ENCODE measurements at regions not wholly inside any gene's neighbourhood (a gene's known extent, or its start where the extent isn't known, plus 50 kb on each side); places are given as distances from the start of the nearest gene placed in this dataset.
"Not testable (repeated sequence)": the region's sequence is repeated elsewhere in the genome, so short reads cannot be mapped to it uniquely, and the experiment has no call there.

GRCh38 chr6:21773576-21773968, 180.0 kb downstream of the SOX4 start:
- no peak for DNase-seq

GRCh38 chr6:21777846-21778245, 184.3 kb downstream of the SOX4 start:
- no peak for DNase-seq

GRCh38 chr6:21780141-21780540, 186.6 kb downstream of the SOX4 start:
- no peak for DNase-seq

- no peak for DNase-seq
These were observed 187.1 kb downstream of the SOX4 start for GRCh38 chr6:21780679-21781078.

GRCh38 chr6:21781128-21781527, 187.6 kb downstream of the SOX4 start:
- no peak for DNase-seq

GRCh38 chr6:21785164-21785563, 191.6 kb downstream of the SOX4 start:
- no peak for DNase-seq

- no peak for DNase-seq
These were observed 197.5 kb downstream of the SOX4 start for GRCh38 chr6:21791056-21791455.

- no peak for DNase-seq
These were observed 198.0 kb downstream of the SOX4 start for GRCh38 chr6:21791581-21791980.

- DNase-seq, result no peak
These were observed 198.6 kb downstream of the SOX4 start for GRCh38 chr6:21792177-21792576.

GRCh38 chr6:21796979-21797378, 203.4 kb downstream of the SOX4 start:
- not testable (repeated sequence) for DNase-seq

GRCh38 chr6:21798468-21798867, 204.9 kb downstream of the SOX4 start:
- DNase-seq, result no peak

GRCh38 chr6:21800330-21800729, 206.8 kb downstream of the SOX4 start:
- no peak for DNase-seq

- DNase-seq, result no peak
These were observed 207.4 kb downstream of the SOX4 start for GRCh38 chr6:21800948-21801438.

GRCh38 chr6:21801446-21802174, 208.1 kb downstream of the SOX4 start:
- DNase-seq, result no peak

GRCh38 chr6:21802175-21802822, 208.7 kb downstream of the SOX4 start:
- DNase-seq, result no peak

- no peak for DNase-seq
These were observed 211.5 kb downstream of the SOX4 start for GRCh38 chr6:21804941-21805610.

- DNase-seq, result no peak
These were observed 213.9 kb downstream of the SOX4 start for GRCh38 chr6:21807299-21808044.

GRCh38 chr6:21808045-21808470, 214.5 kb downstream of the SOX4 start:
- no peak for DNase-seq

- no peak for DNase-seq
These were observed 215.1 kb downstream of the SOX4 start for GRCh38 chr6:21808551-21809242.

- DNase-seq, result no peak
These were observed 217.9 kb downstream of the SOX4 start for GRCh38 chr6:21811484-21811883.

- no peak for DNase-seq
These were observed 222.7 kb downstream of the SOX4 start for GRCh38 chr6:21816231-21816630.

GRCh38 chr6:21820442-21820841, 226.9 kb downstream of the SOX4 start:
- DNase-seq, result no peak

- DNase-seq, result no peak
These were observed 229.8 kb downstream of the SOX4 start for GRCh38 chr6:21823371-21823770.

Data from CD4-positive, alpha-beta T cell treated with Interleukin-10 for 1 hour (primary cell).